ENCODE measurements at regions not wholly inside any gene's neighbourhood (a gene's known extent, or its start where the extent isn't known, plus 50 kb on each side); places are given as distances from the start of the nearest gene placed in this dataset.

- DNase-seq: no peak
These were observed 771.2 kb upstream of the ARRDC4 start for GRCh38 chr15:97189162-97189780.

- no peak for DNase-seq
These were observed 765.8 kb upstream of the ARRDC4 start for GRCh38 chr15:97194750-97195149.

GRCh38 chr15:97196048-97197014 is 764.2 kb upstream of the ARRDC4 start:
- DNase-seq: peak in 1 of 2 experiments; percentile 6

GRCh38 chr15:97199393-97200051 is 761.0 kb upstream of the ARRDC4 start:
- DNase-seq: no peak

GRCh38 chr15:97200161-97200560 is 760.3 kb upstream of the ARRDC4 start:
- DNase-seq: no peak

- no peak for DNase-seq
These were observed 750.2 kb upstream of the ARRDC4 start for GRCh38 chr15:97210277-97210676.

GRCh38 chr15:97215629-97216028 is 744.9 kb upstream of the ARRDC4 start:
- no peak for DNase-seq

GRCh38 chr15:97224191-97224641 is 736.3 kb upstream of the ARRDC4 start:
- DNase-seq: no peak

GRCh38 chr15:97234851-97235610 is 725.5 kb upstream of the ARRDC4 start:
- DNase-seq: peak; percentile 75 to 76

GRCh38 chr15:97235611-97235985 is 724.9 kb upstream of the ARRDC4 start:
- DNase-seq: no peak

GRCh38 chr15:97236140-97236539 is 724.4 kb upstream of the ARRDC4 start:
- DNase-seq: no peak

GRCh38 chr15:97237160-97237559 is 723.3 kb upstream of the ARRDC4 start:
- no peak for DNase-seq

GRCh38 chr15:97248376-97248775 is 712.1 kb upstream of the ARRDC4 start:
- DNase-seq: no peak

- DNase-seq: no peak
These were observed 700.6 kb upstream of the ARRDC4 start for GRCh38 chr15:97259943-97260342.

- no peak for DNase-seq
These were observed 659.3 kb upstream of the ARRDC4 start for GRCh38 chr15:97301166-97301565.

GRCh38 chr15:97316362-97316761 is 644.1 kb upstream of the ARRDC4 start:
- DNase-seq: peak in 1 of 2 experiments; percentile 32

GRCh38 chr15:97317163-97317562 is 643.3 kb upstream of the ARRDC4 start:
- DNase-seq: no peak

- DNase-seq: no peak
These were observed 641.2 kb upstream of the ARRDC4 start for GRCh38 chr15:97319291-97319690.

- no peak for DNase-seq
These were observed 614.3 kb upstream of the ARRDC4 start for GRCh38 chr15:97346221-97346620.

- no peak for DNase-seq
These were observed 609.7 kb upstream of the ARRDC4 start for GRCh38 chr15:97350813-97351212.

GRCh38 chr15:97383516-97383915 is 577.0 kb upstream of the ARRDC4 start:
- peak in 1 of 2 experiments; percentile 37 for DNase-seq

- no peak for DNase-seq
These were observed 573.6 kb upstream of the ARRDC4 start for GRCh38 chr15:97386940-97387339.

GRCh38 chr15:97401195-97401594 is 559.3 kb upstream of the ARRDC4 start:
- DNase-seq: peak in 1 of 2 experiments; percentile 35

Measured in NCI-H2081 (cell line).